Parathyroid adenoma (tissue), 2 donors: ENCODE measurements at regions not wholly inside any gene's neighbourhood (a gene's known extent, or its start where the extent isn't known, plus 50 kb on each side); places are given as distances from the start of the nearest gene placed in this dataset.

Experiments
- H2AFZ ChIP-seq: fragments of 300-600 bp; sonication (generic); one replicate; pipeline ENCODE4 v1.7.0; 2017; ENCODE audit warnings: antibody characterized with exemption, mild to moderate bottlenecking
- H3K27ac ChIP-seq: fragments of 300-600 bp; sonication (generic); one replicate; pipeline ENCODE4 v1.7.0; 2017
- H3K27me3 ChIP-seq: fragments of 300-600 bp; sonication (generic); one replicate; pipeline ENCODE4 v1.7.0; 2017; ENCODE audit warnings: low read length; ENCODE audit not compliant: control insufficient read depth, insufficient read depth
- H3K36me3 ChIP-seq: fragments of 300-600 bp; sonication (generic); one replicate; pipeline ENCODE4 v1.7.0; 2017; ENCODE audit warnings: low read length; ENCODE audit not compliant: control insufficient read depth, insufficient read depth
- H3K4me1 ChIP-seq: fragments of 300-600 bp; sonication (generic); one replicate; pipeline ENCODE4 v1.7.0; 2017; ENCODE audit warnings: control low read depth
- H3K4me2 ChIP-seq: fragments of 300-600 bp; sonication (generic); one replicate; pipeline ENCODE4 v1.7.0; 2017; ENCODE audit warnings: low read length
- H3K4me3 ChIP-seq: fragments of 300-600 bp; sonication (generic); one replicate; pipeline ENCODE4 v1.7.0; 2017; ENCODE audit warnings: low read depth, low read length
- H3K79me2 ChIP-seq: fragments of 300-600 bp; sonication (generic); one replicate; pipeline ENCODE4 v1.7.0; 2017; ENCODE audit warnings: control low read depth
- H3K9ac ChIP-seq: fragments of 300-600 bp; sonication (generic); one replicate; pipeline ENCODE4 v1.7.0; 2017; ENCODE audit warnings: mild to moderate bottlenecking
- H3K9me3 ChIP-seq: fragments of 300-600 bp; sonication (generic); one replicate; pipeline ENCODE4 v1.7.0; 2017; ENCODE audit warnings: low read length; ENCODE audit not compliant: control insufficient read depth
- CTCF ChIP-seq: fragments of 300-600 bp; sonication (generic); IDR thresholded peaks from one replicate; pipeline ENCODE4 v1.7.0; 2017; ENCODE audit warnings: antibody characterized with exemption, mild to moderate bottlenecking
- donor health status: primary hyperparathyroidism.

GRCh38 chr9:92196909-92197308 is 81.7 kb upstream of the SPTLC1 start:
- H3K79me2 ChIP-seq = no peaks in the 10 kb centered on the region
- no peak overlapping the region for H3K4me2 ChIP-seq
- no peaks in the 10 kb centered on the region for H3K9me3 ChIP-seq
- H3K27ac ChIP-seq = no peak overlapping the region
- H3K4me1 ChIP-seq = no peaks in the 10 kb centered on the region
- no peak overlapping the region for H3K4me3 ChIP-seq
- H2AFZ ChIP-seq = no peak overlapping the region
- no peaks in the 10 kb centered on the region for H3K27me3 ChIP-seq
- H3K36me3 ChIP-seq = no peaks in the 10 kb centered on the region
- H3K9ac ChIP-seq = no peak overlapping the region
- TF ChIP-seq CTCF = no peak

GRCh38 chr9:92196400-92196799 is 81.2 kb upstream of the SPTLC1 start:
- Histone ChIP-seq H3K9me3 (no peaks in the 10 kb centered on the region), H3K4me1 (no peaks in the 10 kb centered on the region), H3K36me3 (no peaks in the 10 kb centered on the region), H3K79me2 (no peaks in the 10 kb centered on the region), H3K9ac (no peak overlapping the region), H3K27me3 (no peaks in the 10 kb centered on the region), H3K4me2 (no peak overlapping the region), H3K27ac (no peak overlapping the region), H3K4me3 (no peak overlapping the region), H2AFZ (no peak overlapping the region)
- TF ChIP-seq CTCF = no peak

GRCh38 chr9:92191801-92192200 is 76.6 kb upstream of the SPTLC1 start:
- no peaks in the 10 kb centered on the region for H3K27me3 ChIP-seq
- no peaks in the 10 kb centered on the region for H3K4me1 ChIP-seq
- H3K4me2 ChIP-seq = no peak overlapping the region
- no peak overlapping the region for H3K4me3 ChIP-seq
- TF ChIP-seq CTCF = no peak
- H3K79me2 ChIP-seq = no peaks in the 10 kb centered on the region
- no peak overlapping the region for H2AFZ ChIP-seq
- no peak overlapping the region for H3K9ac ChIP-seq
- H3K36me3 ChIP-seq = no peaks in the 10 kb centered on the region
- H3K27ac ChIP-seq = no peak overlapping the region
- H3K9me3 ChIP-seq = no peaks in the 10 kb centered on the region

GRCh38 chr9:92190536-92190790 is 75.2 kb upstream of the SPTLC1 start:
- Histone ChIP-seq H3K27me3 (no peaks in the 10 kb centered on the region), H3K4me1 (no peaks in the 10 kb centered on the region), H3K9ac (no peak overlapping the region), H3K4me2 (no peak overlapping the region), H3K79me2 (no peaks in the 10 kb centered on the region), H3K9me3 (no peaks in the 10 kb centered on the region), H3K4me3 (no peak overlapping the region), H3K36me3 (no peaks in the 10 kb centered on the region), H3K27ac (no peak overlapping the region), H2AFZ (no peak overlapping the region)
- TF ChIP-seq CTCF = no peak

GRCh38 chr9:92189782-92190535 is 74.7 kb upstream of the SPTLC1 start:
- no peaks in the 10 kb centered on the region for H3K27me3 ChIP-seq
- no peak overlapping the region for H2AFZ ChIP-seq
- no peaks in the 10 kb centered on the region for H3K79me2 ChIP-seq
- no peaks in the 10 kb centered on the region for H3K36me3 ChIP-seq
- H3K9me3 ChIP-seq = no peaks in the 10 kb centered on the region
- no peak overlapping the region for H3K4me2 ChIP-seq
- no peak for TF ChIP-seq CTCF
- no peak overlapping the region for H3K27ac ChIP-seq
- no peaks in the 10 kb centered on the region for H3K4me1 ChIP-seq
- H3K9ac ChIP-seq = no peak overlapping the region
- H3K4me3 ChIP-seq = no peak overlapping the region
